ENCODE measurements at regions not wholly inside any gene's neighbourhood (a gene's known extent, or its start where the extent isn't known, plus 50 kb on each side); places are given as distances from the start of the nearest gene placed in this dataset. TPM values are rescaled to one million over a fixed set of nuclear protein-coding genes. Genes with fewer than 3 reads are reported as not detected.

GRCh38 chr20:41668057-41668749, 50.0 kb upstream of the CHD6 start:
- no peak overlapping the region for H2BK120ac ChIP-seq (ENCODE audit: low read depth, low read length)
- no peak overlapping the region for H3K9ac ChIP-seq (ENCODE audit: low read depth, low read length)
- H2BK20ac ChIP-seq (ENCODE audit: low read depth, low read length): no peak overlapping the region
- no peak overlapping the region for H2BK15ac ChIP-seq (ENCODE audit: low read depth, low read length)
- H2AK9ac ChIP-seq (replicated peaks; ENCODE audit: low read depth, low read length, poor library complexity): no peak overlapping the region
- intact Hi-C loops (cut with micrococcal nuclease) (no loop called here), dilution Hi-C loops (cut with HindIII; ENCODE audit: low sequenced_read_pairs, unreplicated experiment) (no loop called here), in situ Hi-C loops (cut with MboI; ENCODE audit: low sequenced_read_pairs) (no loop called here)
- ATAC-seq (ENCODE audit: low read depth) (no peak), DNase-seq (no peak)
- no peak overlapping the region for H4K91ac ChIP-seq (ENCODE audit: insufficient read depth, low read depth, low read length)
- WGBS, 2 experiments (ENCODE audit: extremely low coverage in 2 of 2, insufficient read length in 1 of 2): no CpG with 5 or more reads among the region's 1 CpG
- BruUV-seq (replicated peaks): no TSS peak
- H3K9me1 ChIP-seq (ENCODE audit: insufficient read depth, low read length): no peaks in the 10 kb centered on the region
- H3K14ac ChIP-seq (replicated peaks; ENCODE audit: low read depth, low read length): no peak overlapping the region
- no peak overlapping the region for H3K27ac ChIP-seq (ENCODE audit: insufficient read depth, low read length)
- ChIA-PET CTCF (interaction anchor here (0.9 kb wide), 1 partner anchor 30 kb away, joined by 4 read pairs; no protein-coding TSS in a partner anchor), POLR2A (ENCODE audit: unreplicated experiment) (no interaction called here)
- no peak overlapping the region for H3K18ac ChIP-seq (ENCODE audit: low read depth, low read length)
- peaks cover 11% of the 10 kb centered on the region for H3K27me3 ChIP-seq (ENCODE audit: control insufficient read depth, insufficient read depth, low read length)
- H2AK5ac ChIP-seq (ENCODE audit: low read depth, low read length): no peak overlapping the region
- no peaks in the 10 kb centered on the region for H3K4me1 ChIP-seq (ENCODE audit: control insufficient read depth, insufficient read depth, low read length)
- no peak overlapping the region for H4K8ac ChIP-seq (ENCODE audit: low read depth in 2 of 2, low read length in 2 of 2)
- no peak overlapping the region for H3K4ac ChIP-seq (ENCODE audit: low read depth, low read length)
- no peak overlapping the region for H3K56ac ChIP-seq (ENCODE audit: extremely low read depth, insufficient read depth, low read length)
- H3K4me2 ChIP-seq (ENCODE audit: low read depth, low read length): no peak overlapping the region
- TF ChIP-seq RAD21 (IDR thresholded peaks at IDR 0.05; ENCODE audit: low read length) (no peak), USF2 (IDR thresholded peaks at IDR 0.05; ENCODE audit: low read depth, low read length) (peak; percentile 29; the same call in 1 of the 2 replicates)
- H2AFZ ChIP-seq (replicated peaks; ENCODE audit: low read length, poor library complexity): no peak overlapping the region
- no peak overlapping the region for H4K5ac ChIP-seq (ENCODE audit: low read depth, low read length)
- H3K36me3 ChIP-seq (ENCODE audit: control insufficient read depth, insufficient read depth, low read length): no peaks in the 10 kb centered on the region
- no peaks in the 10 kb centered on the region for H3K9me3 ChIP-seq (ENCODE audit: control insufficient read depth, insufficient read depth, low read length)
- H3K23ac ChIP-seq (ENCODE audit: low read depth, low read length): no peak overlapping the region
- no peak overlapping the region for H2BK5ac ChIP-seq (ENCODE audit: low read depth, low read length, poor library complexity, severe bottlenecking)
- no peaks in the 10 kb centered on the region for H3K79me1 ChIP-seq (ENCODE audit: low read depth in 1 of 2, low read length in 2 of 2)
- H4K20me1 ChIP-seq (ENCODE audit: insufficient read depth, low read length): no peaks in the 10 kb centered on the region
- H3K4me3 ChIP-seq (ENCODE audit: insufficient read depth, low read depth, low read length): no peak overlapping the region

Small RNA genes in the stretch of these regions (microRNA-seq; reads per million reads assigned to microRNA genes)
- gene RF00568 (ENCODE audit: insufficient read depth, insufficient read length): not detected
- not detected for gene RNU6-1018P (ENCODE audit: insufficient read depth, insufficient read length)

Small RNA genes in the stretch of these regions (small RNA-seq; reads per million reads assigned to genes)
- gene RF00568 (0 reads per million in 5 experiments), gene RNU6-1018P (0 reads per million in 5 experiments)
